ENCODE measurements at regions not wholly inside any gene's neighbourhood (a gene's known extent, or its start where the extent isn't known, plus 50 kb on each side); places are given as distances from the start of the nearest gene placed in this dataset.

- no peaks in the 10 kb centered on the region for H3K79me1 ChIP-seq (ENCODE audit: low read depth in 1 of 2, low read length in 2 of 2)
- no peak overlapping the region for H2AK9ac ChIP-seq (replicated peaks; ENCODE audit: low read depth, low read length, poor library complexity)
- H3K4me2 ChIP-seq (ENCODE audit: low read depth, low read length) = no peak overlapping the region
- ATAC-seq (ENCODE audit: low read depth) = no peak
- no peak overlapping the region for H4K8ac ChIP-seq (ENCODE audit: low read depth in 2 of 2, low read length in 2 of 2)
- no TSS peak for BruUV-seq (replicated peaks)
- intact Hi-C loops (cut with micrococcal nuclease) = no loop called here
- no peak overlapping the region for H2AK5ac ChIP-seq (ENCODE audit: low read depth, low read length)
- POLR2A ChIA-PET (ENCODE audit: unreplicated experiment) = no interaction called here
- H3K56ac ChIP-seq (ENCODE audit: extremely low read depth, insufficient read depth, low read length) = no peak overlapping the region
- in situ Hi-C loops (cut with MboI; ENCODE audit: low sequenced_read_pairs) = no loop called here
- no peaks in the 10 kb centered on the region for H3K4me1 ChIP-seq (ENCODE audit: control insufficient read depth, insufficient read depth, low read length)
- H4K20me1 ChIP-seq (ENCODE audit: insufficient read depth, low read length) = no peaks in the 10 kb centered on the region
- no peak overlapping the region for H2BK20ac ChIP-seq (ENCODE audit: low read depth, low read length)
- no peak overlapping the region for H4K91ac ChIP-seq (ENCODE audit: insufficient read depth, low read depth, low read length)
- H3K4me3 ChIP-seq (ENCODE audit: insufficient read depth, low read depth, low read length) = no peak overlapping the region
- no peaks in the 10 kb centered on the region for H3K9me1 ChIP-seq (ENCODE audit: insufficient read depth, low read length)
- peaks cover 8% of the 10 kb centered on the region for H3K9me3 ChIP-seq (ENCODE audit: control insufficient read depth, insufficient read depth, low read length)
- no peak overlapping the region for H3K27ac ChIP-seq (ENCODE audit: insufficient read depth, low read length)
- H3K23ac ChIP-seq (ENCODE audit: low read depth, low read length) = no peak overlapping the region
- CTCF ChIA-PET = interaction anchor here (0.6 kb wide), 1 partner anchor 68 kb away, joined by 11 read pairs; no protein-coding TSS in a partner anchor
- H3K9ac ChIP-seq (ENCODE audit: low read depth, low read length) = no peak overlapping the region
- no peak overlapping the region for H2BK120ac ChIP-seq (ENCODE audit: low read depth, low read length)
- WGBS, 2 experiments (ENCODE audit: extremely low coverage in 2 of 2, insufficient read length in 1 of 2) = no CpG with 5 or more reads among the region's 3 CpGs
- no peak for DNase-seq
- TF ChIP-seq POLR2A (IDR thresholded peaks at IDR 0.05; ENCODE audit: low read depth, low read length) (no peak), RFX5 (IDR thresholded peaks at IDR 0.05; ENCODE audit: low read depth, low read length) (no peak), ELK1 (IDR thresholded peaks at IDR 0.05; ENCODE audit: borderline replicate concordance, low read depth, low read length) (no peak), NFE2L2 (IDR thresholded peaks at IDR 0.05; ENCODE audit: low read depth, low read length) (no peak), CHD1 (IDR thresholded peaks at IDR 0.05; ENCODE audit: low read depth, low read length) (no peak), FOS (IDR thresholded peaks at IDR 0.05; ENCODE audit: low read depth, low read length) (no peak), RCOR1 (IDR thresholded peaks at IDR 0.05; ENCODE audit: insufficient replicate concordance, low read length) (no peak), BHLHE40 (IDR thresholded peaks at IDR 0.05; ENCODE audit: low read depth, low read length) (no peak), RAD21 (IDR thresholded peaks at IDR 0.05; ENCODE audit: low read length) (no peak), MAZ (IDR thresholded peaks at IDR 0.05; ENCODE audit: borderline replicate concordance, low read depth, low read length) (no peak), MAFK (IDR thresholded peaks at IDR 0.05; ENCODE audit: low read depth, low read length) (no peak), MXI1 (IDR thresholded peaks at IDR 0.05; ENCODE audit: borderline replicate concordance, low read depth, low read length) (no peak), SMC3 (IDR thresholded peaks at IDR 0.05; ENCODE audit: low read depth, low read length) (no peak), USF2 (IDR thresholded peaks at IDR 0.05; ENCODE audit: low read depth, low read length) (no peak)
- no peak overlapping the region for H4K5ac ChIP-seq (ENCODE audit: low read depth, low read length)
- H3K18ac ChIP-seq (ENCODE audit: low read depth, low read length) = no peak overlapping the region
- peaks cover 8% of the 10 kb centered on the region for H3K27me3 ChIP-seq (ENCODE audit: control insufficient read depth, insufficient read depth, low read length)
- H2BK5ac ChIP-seq (ENCODE audit: low read depth, low read length, poor library complexity, severe bottlenecking) = no peak overlapping the region
- no peak overlapping the region for H2AFZ ChIP-seq (replicated peaks; ENCODE audit: low read length, poor library complexity)
- dilution Hi-C loops (cut with HindIII; ENCODE audit: low sequenced_read_pairs, unreplicated experiment) = no loop called here
- no peak overlapping the region for H2BK15ac ChIP-seq (ENCODE audit: low read depth, low read length)
- no peaks in the 10 kb centered on the region for H3K36me3 ChIP-seq (ENCODE audit: control insufficient read depth, insufficient read depth, low read length)
- no peak overlapping the region for H3K4ac ChIP-seq (ENCODE audit: low read depth, low read length)
- H3K14ac ChIP-seq (replicated peaks; ENCODE audit: low read depth, low read length) = no peak overlapping the region
Observed at GRCh38 chr20:57761413-57761734, 51.6 kb upstream of the PMEPA1 start.

Measured in IMR-90 (cell line).